PC-3 (cell line): ENCODE measurements at regions not wholly inside any gene's neighbourhood (a gene's known extent, or its start where the extent isn't known, plus 50 kb on each side); places are given as distances from the start of the nearest gene placed in this dataset.

Experiments
- ATAC-seq: fragments of 200-7000 bp; cut with Tn5 transposase; 2 replicates; pipeline ENCODE4 v1.9.1; 2020; ENCODE audit warnings: mild to moderate bottlenecking, moderate library complexity
- BruUV-seq: library from RNA; stranded (reverse); fragments of 400-500 nt; replicated peaks from 2 replicates; lab custom pipeline; 2021; lab: Mats Ljungman, UMichigan
- CTCF ChIA-PET: fragments of 300-600 bp; sonication (Branson Sonifier 250); formaldehyde crosslinking; loops from one replicate; lab custom pipeline; 2022; ENCODE audit warnings: antibody characterized with exemption; lab: Charles Lee
- POLR2A ChIA-PET: fragments of 300-600 bp; sonication (Branson Sonifier 250); formaldehyde crosslinking; loops from one replicate; lab custom pipeline; 2022; ENCODE audit warnings: antibody characterized with exemption; ENCODE audit not compliant: unreplicated experiment; lab: Charles Lee
- DNase-seq: peaks from one replicate; pipeline ENCODE4 v3.0.0-alpha.2; 2015
- H2AFZ ChIP-seq: fragments of 300-600 bp; sonication (generic); 2 replicates; pipeline ENCODE4 v1.6.0; 2016; ENCODE audit warnings: antibody characterized with exemption, low read length
- H3F3A ChIP-seq: fragments of 300-600 bp; sonication (generic); one replicate; pipeline ENCODE4 v1.6.0; 2017; ENCODE audit warnings: antibody characterized with exemption, low read length, control low read depth, mild to moderate bottlenecking; ENCODE audit not compliant: unreplicated experiment
- H3K27ac ChIP-seq: fragments of 300-600 bp; sonication (generic); 2 replicates; pipeline ENCODE4 v1.5.1; 2016; ENCODE audit warnings: mild to moderate bottlenecking, low read length
- H3K27me3 ChIP-seq: fragments of 300-600 bp; sonication (generic); 2 replicates; pipeline ENCODE4 v1.6.1; 2016; ENCODE audit warnings: low read length, mixed read lengths
- H3K36me3 ChIP-seq: fragments of 300-600 bp; sonication (generic); 2 replicates; pipeline ENCODE4 v1.6.1; 2016; ENCODE audit warnings: low read depth, mixed run types, low read length, mixed read lengths
- H3K4me1 ChIP-seq: fragments of 300-600 bp; sonication (generic); 2 replicates; pipeline ENCODE4 v1.5.1; 2016; ENCODE audit warnings: low read length; ENCODE audit not compliant: insufficient read depth
- H3K4me2 ChIP-seq: fragments of 300-600 bp; sonication (generic); 2 replicates; pipeline ENCODE4 v1.6.0; 2016; ENCODE audit warnings: low read length
- H3K4me3 ChIP-seq: fragments of 300-600 bp; sonication (generic); 2 replicates; pipeline ENCODE4 v1.5.1; 2016; ENCODE audit warnings: mild to moderate bottlenecking, low read length, mixed read lengths
- H3K79me2 ChIP-seq: fragments of 300-600 bp; sonication (generic); 2 replicates; pipeline ENCODE4 v1.6.1; 2017; ENCODE audit warnings: low read length, mixed read lengths
- H3K9ac ChIP-seq: fragments of 300-600 bp; sonication (generic); 2 replicates; pipeline ENCODE4 v1.6.0; 2016; ENCODE audit warnings: mild to moderate bottlenecking, low read length
- H3K9me2 ChIP-seq: fragments of 300-600 bp; sonication (generic); replicated peaks from 2 replicates; pipeline ENCODE4 v1.6.1; 2016; ENCODE audit warnings: mixed run types, low read length, mixed read lengths
- H3K9me3 ChIP-seq: fragments of 300-600 bp; sonication (generic); 2 replicates; pipeline ENCODE4 v1.6.1; 2016; ENCODE audit warnings: low read length, mixed read lengths
- H4K20me1 ChIP-seq: fragments of 300-600 bp; sonication (generic); 2 replicates; pipeline ENCODE4 v1.6.1; 2016; ENCODE audit warnings: low read length, mixed read lengths
- CTCF ChIP-seq: fragments of 300-600 bp; sonication (generic); conservative IDR thresholded peaks from 2 replicates; pipeline ENCODE4 v1.5.1; 2017; ENCODE audit warnings: antibody characterized with exemption, low read depth, mild to moderate bottlenecking, low read length
- EZH2 ChIP-seq: fragments of 300-600 bp; sonication (generic); IDR thresholded peaks from one replicate; pipeline ENCODE4 v1.6.1; 2017; ENCODE audit warnings: antibody characterized with exemption, mild to moderate bottlenecking, low read length; ENCODE audit not compliant: unreplicated experiment
- EZH2phosphoT487 ChIP-seq: fragments of 300-600 bp; sonication (generic); IDR thresholded peaks from 2 replicates; pipeline ENCODE4 v1.6.1; 2018; ENCODE audit warnings: mild to moderate bottlenecking, antibody characterized with exemption, low read length, borderline replicate concordance
- intact Hi-C: fragments of 100-400 bp; cut with micrococcal nuclease; formaldehyde crosslinking; loops from 2 replicates; pipeline ENCODE4 v1.9.0; 2023

- intact Hi-C loops = no loop called here
- H3K9me3 ChIP-seq = no peaks in the 10 kb centered on the region
- H3F3A ChIP-seq = no peaks in the 10 kb centered on the region
- no peaks in the 10 kb centered on the region for H4K20me1 ChIP-seq
- no peak overlapping the region for H3K4me2 ChIP-seq
- H3K9me2 ChIP-seq = no peaks in the 10 kb centered on the region
- ChIA-PET CTCF (no interaction called here), POLR2A (no interaction called here)
- BruUV-seq = no TSS peak
- H3K27ac ChIP-seq = no peak overlapping the region
- no peaks in the 10 kb centered on the region for H3K27me3 ChIP-seq
- DNase-seq (no peak), ATAC-seq (no peak)
- TF ChIP-seq EZH2 = no peak
- TF ChIP-seq CTCF = no peak
- no peak for TF ChIP-seq EZH2phosphoT487
- H3K36me3 ChIP-seq = no peaks in the 10 kb centered on the region
- no peak overlapping the region for H3K4me3 ChIP-seq
- H3K4me1 ChIP-seq = no peaks in the 10 kb centered on the region
- H3K9ac ChIP-seq = no peak overlapping the region
- H2AFZ ChIP-seq = no peak overlapping the region
- no peaks in the 10 kb centered on the region for H3K79me2 ChIP-seq
These were observed 373.7 kb downstream of the HAPSTR1 start for GRCh38 chr16:9465161-9465560.

GRCh38 chr16:9469512-9469911 is 378.1 kb downstream of the HAPSTR1 start:
- H2AFZ ChIP-seq = no peak overlapping the region
- ChIA-PET CTCF (no interaction called here), POLR2A (no interaction called here)
- H3K4me1 ChIP-seq = no peaks in the 10 kb centered on the region
- no TSS peak for BruUV-seq
- no peaks in the 10 kb centered on the region for H3K27me3 ChIP-seq
- H3K9ac ChIP-seq = no peak overlapping the region
- no peaks in the 10 kb centered on the region for H3K9me2 ChIP-seq
- H3K36me3 ChIP-seq = no peaks in the 10 kb centered on the region
- DNase-seq (no peak), ATAC-seq (no peak)
- no peaks in the 10 kb centered on the region for H3F3A ChIP-seq
- no peaks in the 10 kb centered on the region for H3K9me3 ChIP-seq
- no peak overlapping the region for H3K27ac ChIP-seq
- no peaks in the 10 kb centered on the region for H3K79me2 ChIP-seq
- no peak overlapping the region for H3K4me2 ChIP-seq
- TF ChIP-seq CTCF = no peak
- TF ChIP-seq EZH2phosphoT487 = no peak
- TF ChIP-seq EZH2 = no peak
- no peak overlapping the region for H3K4me3 ChIP-seq
- H4K20me1 ChIP-seq = no peaks in the 10 kb centered on the region
- intact Hi-C loops = no loop called here

GRCh38 chr16:9476744-9477143 is 385.3 kb downstream of the HAPSTR1 start:
- no peak for ATAC-seq

More at GRCh38 chr16:9476744-9477143, 385.3 kb downstream of the HAPSTR1 start:
- intact Hi-C loops = no loop called here
- no peak for DNase-seq
- Histone ChIP-seq H3K4me3 (no peak overlapping the region), H3K4me2 (no peak overlapping the region), H3K27ac (no peak overlapping the region), H3K9ac (no peak overlapping the region), H3K27me3 (no peaks in the 10 kb centered on the region), H3F3A (no peaks in the 10 kb centered on the region), H3K9me2 (no peaks in the 10 kb centered on the region), H3K36me3 (no peaks in the 10 kb centered on the region), H3K9me3 (no peaks in the 10 kb centered on the region), H3K79me2 (no peaks in the 10 kb centered on the region), H2AFZ (no peak overlapping the region), H3K4me1 (no peaks in the 10 kb centered on the region), H4K20me1 (no peaks in the 10 kb centered on the region)
- CTCF ChIA-PET = no interaction called here
- BruUV-seq = no TSS peak
- TF ChIP-seq CTCF = no peak
- TF ChIP-seq EZH2phosphoT487 = no peak
- no peak for TF ChIP-seq EZH2
- POLR2A ChIA-PET = no interaction called here
